ENCODE measurements at regions not wholly inside any gene's neighbourhood (a gene's known extent, or its start where the extent isn't known, plus 50 kb on each side); places are given as distances from the start of the nearest gene placed in this dataset.

DNA sequence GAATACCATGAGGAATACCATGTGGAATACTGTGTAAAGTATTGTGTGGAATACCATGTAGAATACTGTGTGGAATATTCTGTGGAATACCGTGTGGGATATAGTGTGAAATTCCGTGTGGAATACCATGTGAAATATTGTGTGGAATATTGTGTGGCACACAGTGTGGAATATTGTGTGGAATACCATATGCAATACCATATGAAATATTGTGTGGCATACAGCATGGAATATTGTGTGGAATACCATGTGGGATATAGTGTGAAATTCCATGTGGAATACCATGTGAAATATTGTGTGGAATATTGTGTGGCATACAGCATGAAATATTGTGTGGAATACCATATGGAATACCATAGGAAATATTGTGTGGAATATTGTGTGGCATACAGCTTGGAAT, 135.1 kb upstream of the CHST15 start:
- peak overlapping the region; percentile 97 for H3K27ac Mint-ChIP-seq
- ATAC-seq (replicated peaks) (no peak), DNase-seq (no peak)
- peaks cover 2 to 11% of the 10 kb centered on the region in 2 donors for H3K36me3 Mint-ChIP-seq
- H3K4me3 Mint-ChIP-seq, result peak overlapping the region in 1 of 2 donors; percentile 58
- peaks cover 5 to 9% of the 10 kb centered on the region in 2 donors for H3K27me3 Mint-ChIP-seq
- peaks cover 18% of the 10 kb centered on the region in 2 donors for H3K4me1 Mint-ChIP-seq
- H3K9me3 Mint-ChIP-seq, result peaks cover 20 to 25% of the 10 kb centered on the region in 2 donors

DNA sequence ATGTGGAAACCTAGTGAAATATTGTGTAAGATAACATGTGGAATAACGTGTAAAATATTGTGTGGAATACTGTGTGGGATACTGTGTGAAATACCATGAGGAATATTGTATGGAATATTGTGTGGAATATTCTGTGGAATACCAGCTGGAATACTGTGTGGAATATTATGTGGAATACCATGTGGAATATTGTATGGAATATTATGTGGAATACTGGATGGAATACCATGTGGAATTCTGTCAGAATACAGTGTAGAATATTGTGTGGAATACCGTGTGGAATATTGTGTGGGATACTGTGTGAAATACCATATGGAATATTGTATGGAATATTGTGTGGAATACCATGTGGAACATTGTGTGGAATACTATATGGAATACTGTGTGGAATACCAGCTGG, 134.6 kb upstream of the CHST15 start:
- Mint-ChIP-seq H3K27ac (peak overlapping the region; percentile 97), H3K4me3 (peak overlapping the region in 1 of 2 donors; percentile 63), H3K4me1 (peaks cover 19 to 21% of the 10 kb centered on the region in 2 donors)

DNA sequence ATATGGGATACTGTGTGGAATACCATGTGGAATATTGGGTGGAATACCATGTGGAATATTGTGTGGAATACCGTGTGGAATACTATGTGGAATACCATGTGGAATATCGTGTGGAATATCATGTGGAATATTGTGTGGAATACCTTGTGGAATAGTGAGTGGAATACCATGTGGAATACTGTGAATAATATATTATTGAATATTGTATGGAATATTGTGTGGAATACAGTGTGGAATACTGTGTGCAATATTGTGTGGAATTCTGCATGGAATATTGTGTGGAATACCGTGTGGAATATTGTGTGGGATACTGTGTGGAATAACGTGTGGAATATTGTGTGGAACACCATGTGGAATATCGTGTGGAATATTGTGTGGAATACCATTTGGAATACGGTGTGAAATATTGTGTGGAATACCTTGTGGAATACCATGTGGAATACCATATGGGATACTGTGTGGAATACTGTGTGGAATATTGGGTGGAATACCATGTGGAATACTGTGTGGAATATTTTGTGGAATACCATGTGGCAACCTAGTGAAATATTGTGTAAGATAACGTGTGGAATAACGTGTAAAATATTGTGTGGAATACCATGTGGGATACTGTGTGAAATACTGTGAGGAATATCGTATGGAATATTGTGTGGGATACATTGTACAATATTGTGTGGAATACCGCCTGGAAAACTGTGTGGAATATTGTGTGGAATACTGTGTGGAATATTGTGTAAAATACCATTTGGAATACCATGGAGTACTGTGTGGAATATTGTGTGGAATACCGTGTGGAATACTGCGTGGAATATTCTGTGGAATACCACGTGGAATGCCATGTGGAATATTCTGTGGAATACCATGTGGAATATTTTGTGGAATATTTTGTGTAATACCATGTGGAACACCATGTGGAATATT, 133.9 kb upstream of the CHST15 start:
- ATAC-seq (replicated peaks) (no peak), DNase-seq (no peak)
- peaks cover 20 to 25% of the 10 kb centered on the region in 2 donors for H3K9me3 Mint-ChIP-seq
- H3K4me3 Mint-ChIP-seq, result peak overlapping the region; percentile 20 to 63
- H3K36me3 Mint-ChIP-seq, result peaks cover 2 to 11% of the 10 kb centered on the region in 2 donors
- peaks cover 24 to 27% of the 10 kb centered on the region in 2 donors for H3K4me1 Mint-ChIP-seq
- H3K27ac Mint-ChIP-seq, result peak overlapping the region; percentile 97
- H3K27me3 Mint-ChIP-seq, result peaks cover 5 to 9% of the 10 kb centered on the region in 2 donors

More for the DNA sequence above, 134.6 kb upstream of the CHST15 start:
- no peak for DNase-seq
- Mint-ChIP-seq H3K9me3 (peaks cover 20 to 25% of the 10 kb centered on the region in 2 donors), H3K27me3 (peaks cover 5 to 9% of the 10 kb centered on the region in 2 donors), H3K36me3 (peaks cover 2 to 11% of the 10 kb centered on the region in 2 donors)
- no peak for ATAC-seq (replicated peaks)

DNA sequence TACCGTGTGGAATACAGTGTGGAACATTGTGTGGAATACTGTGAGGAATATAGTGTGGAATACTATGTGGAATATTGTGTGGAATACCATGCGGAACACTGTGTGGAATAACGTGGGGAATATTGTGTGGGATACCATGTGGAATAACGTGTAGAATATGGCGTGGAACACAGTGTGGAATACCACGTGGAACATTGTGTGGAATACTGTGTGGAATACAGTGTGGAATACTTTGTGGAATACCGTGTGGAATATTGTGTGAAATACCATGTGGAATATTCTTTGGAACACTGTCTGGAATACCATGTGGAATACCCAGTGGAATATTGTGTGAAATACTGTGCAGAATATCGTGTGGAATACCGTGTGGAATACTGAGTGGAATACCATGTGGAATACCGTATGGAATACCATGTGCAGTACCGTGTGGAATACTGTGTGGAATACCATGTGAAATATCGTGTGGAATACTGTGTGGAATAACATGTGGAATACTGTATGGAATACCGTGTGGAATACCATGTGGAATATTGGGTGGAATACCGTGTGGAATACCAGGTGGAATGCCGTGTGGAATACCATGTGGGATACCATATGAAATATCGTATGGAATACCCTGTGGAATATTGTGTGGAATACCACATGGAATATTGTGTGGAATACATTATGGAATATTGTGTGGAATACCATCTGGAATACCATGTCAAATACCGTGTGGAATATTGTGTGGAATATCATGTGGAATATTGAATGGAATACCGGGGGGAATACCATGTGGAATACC, 133.1 kb upstream of the CHST15 start:
- Mint-ChIP-seq H3K9me3 (peaks cover 20 to 25% of the 10 kb centered on the region in 2 donors), H3K27me3 (peaks cover 5 to 9% of the 10 kb centered on the region in 2 donors), H3K4me1 (peaks cover 33 to 36% of the 10 kb centered on the region in 2 donors), H3K36me3 (peaks cover 2 to 11% of the 10 kb centered on the region in 2 donors), H3K4me3 (peak overlapping the region in 1 of 2 donors; percentile 81), H3K27ac (peak overlapping the region; percentile 97)
- no peak for ATAC-seq (replicated peaks)
- no peak for DNase-seq

DNA sequence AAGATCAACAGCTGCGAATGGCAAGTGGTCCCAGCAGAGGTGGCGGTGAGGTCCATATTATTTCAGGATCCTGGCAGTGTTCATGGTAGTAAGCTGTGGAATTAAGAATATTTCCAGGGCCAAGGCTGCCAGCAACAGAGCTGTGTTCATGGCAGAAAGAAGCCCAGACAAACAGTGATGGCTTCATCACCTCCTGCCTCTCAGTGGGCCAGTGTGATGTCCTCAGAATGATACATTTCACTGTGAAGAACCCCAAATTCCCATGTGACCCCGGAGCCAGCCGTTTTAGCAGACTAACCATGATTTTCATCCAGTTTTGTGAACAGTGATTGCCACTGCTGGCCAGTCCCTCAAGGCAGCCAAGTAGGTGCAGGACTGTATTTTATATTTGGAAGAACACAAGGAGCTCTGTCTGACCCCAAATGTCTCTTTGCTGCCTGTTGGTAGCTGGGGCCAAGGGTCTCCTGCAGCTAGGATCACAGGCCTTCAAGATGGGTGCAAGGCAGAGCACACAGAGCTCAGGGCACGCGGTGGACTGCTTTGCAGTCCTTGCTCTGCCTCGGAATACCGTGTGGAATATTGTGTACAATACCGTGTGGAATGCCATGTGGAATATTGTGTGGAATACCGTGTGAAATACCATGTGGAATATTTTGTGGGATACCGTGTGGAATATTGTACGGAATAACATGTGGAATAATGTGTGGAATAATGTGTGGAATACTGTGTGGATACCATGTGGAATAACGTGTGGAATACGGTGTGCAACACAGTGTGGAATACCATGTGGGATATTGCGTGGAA, 132.3 kb upstream of the CHST15 start:
- peak overlapping the region; percentile 97 for H3K27ac Mint-ChIP-seq
- H3K4me3 Mint-ChIP-seq, result peak overlapping the region; percentile 47 to 81
- peak; percentile 48 for DNase-seq
- H3K9me3 Mint-ChIP-seq, result peaks cover 17 to 22% of the 10 kb centered on the region in 2 donors
- peaks cover 2 to 6% of the 10 kb centered on the region in 2 donors for H3K36me3 Mint-ChIP-seq
- peaks cover 4 to 5% of the 10 kb centered on the region in 2 donors for H3K27me3 Mint-ChIP-seq
- ATAC-seq (replicated peaks), result peak; percentile 60 to 69
- H3K4me1 Mint-ChIP-seq, result peaks cover 36 to 41% of the 10 kb centered on the region in 2 donors

DNA sequence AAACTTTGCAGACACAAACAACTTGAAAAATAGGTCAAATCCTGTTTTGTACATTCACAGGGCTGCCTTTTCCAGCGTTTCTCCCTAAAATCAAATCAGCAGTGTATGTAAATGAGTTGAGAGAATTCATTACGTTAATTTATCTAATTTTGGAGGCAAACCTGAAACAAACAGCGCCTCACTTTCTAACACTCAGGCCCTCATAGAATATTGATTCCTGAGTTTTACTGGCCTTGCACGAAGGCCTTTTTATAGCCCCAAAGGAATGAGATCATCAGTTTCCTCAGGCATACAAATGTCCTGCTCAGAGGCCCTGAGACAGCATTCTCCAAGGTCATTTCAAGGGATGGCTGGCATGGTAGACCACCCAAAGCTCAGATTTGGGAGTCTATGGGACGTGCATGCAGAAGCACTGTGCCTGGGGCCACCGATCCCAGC, 131.7 kb upstream of the CHST15 start:
- peaks cover 4 to 5% of the 10 kb centered on the region in 2 donors for H3K27me3 Mint-ChIP-seq
- peaks cover 2 to 5% of the 10 kb centered on the region in 2 donors for H3K36me3 Mint-ChIP-seq
- H3K4me3 Mint-ChIP-seq, result no peak overlapping the region
- no peak overlapping the region for H3K27ac Mint-ChIP-seq
- peaks cover 41% of the 10 kb centered on the region in 2 donors for H3K4me1 Mint-ChIP-seq
- peak in 1 of 2 donors; percentile 1 for ATAC-seq (replicated peaks)
- DNase-seq, result no peak
- peaks cover 14 to 22% of the 10 kb centered on the region in 2 donors for H3K9me3 Mint-ChIP-seq

DNA sequence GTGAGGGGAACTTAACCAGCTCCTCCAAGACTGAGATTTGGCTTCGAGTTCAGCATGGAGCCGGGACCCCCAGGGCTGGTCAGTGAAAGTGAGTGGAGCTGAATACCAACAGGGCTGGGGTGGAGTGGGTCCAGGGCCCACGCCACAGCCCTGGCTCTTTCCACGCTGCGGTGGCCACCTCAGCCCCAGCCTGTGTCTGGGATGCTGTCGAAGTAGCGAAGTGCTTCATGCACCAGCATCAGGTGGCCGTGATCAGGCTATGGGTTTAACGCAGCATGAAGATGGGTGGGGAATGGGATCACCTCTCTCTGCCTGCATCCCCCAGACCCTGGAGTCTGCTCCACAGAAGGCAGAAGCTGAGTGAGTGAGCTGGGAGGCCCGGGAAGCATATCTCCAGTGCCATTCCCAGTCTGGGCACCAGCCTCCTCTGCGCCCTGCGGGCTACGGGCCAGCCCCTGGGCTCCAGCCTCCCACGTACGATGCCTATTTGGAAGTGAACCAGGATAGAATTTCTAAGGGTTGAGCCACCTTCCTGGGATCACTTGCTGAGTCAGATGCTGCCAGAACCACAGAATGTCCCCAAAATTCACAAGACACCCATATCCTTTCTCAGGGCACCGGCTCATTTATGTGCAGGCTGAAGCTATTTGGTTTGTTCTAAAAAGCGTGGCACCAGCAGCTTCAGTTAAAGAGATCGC, 131.1 kb upstream of the CHST15 start:
- Mint-ChIP-seq H3K36me3 (peaks cover 2 to 5% of the 10 kb centered on the region in 2 donors), H3K9me3 (peaks cover 11 to 22% of the 10 kb centered on the region in 2 donors), H3K27me3 (peaks cover 4 to 5% of the 10 kb centered on the region in 2 donors), H3K4me1 (peaks cover 42 to 46% of the 10 kb centered on the region in 2 donors), H3K4me3 (no peak overlapping the region), H3K27ac (no peak overlapping the region)
- ATAC-seq (replicated peaks) (no peak), DNase-seq (no peak)

DNA sequence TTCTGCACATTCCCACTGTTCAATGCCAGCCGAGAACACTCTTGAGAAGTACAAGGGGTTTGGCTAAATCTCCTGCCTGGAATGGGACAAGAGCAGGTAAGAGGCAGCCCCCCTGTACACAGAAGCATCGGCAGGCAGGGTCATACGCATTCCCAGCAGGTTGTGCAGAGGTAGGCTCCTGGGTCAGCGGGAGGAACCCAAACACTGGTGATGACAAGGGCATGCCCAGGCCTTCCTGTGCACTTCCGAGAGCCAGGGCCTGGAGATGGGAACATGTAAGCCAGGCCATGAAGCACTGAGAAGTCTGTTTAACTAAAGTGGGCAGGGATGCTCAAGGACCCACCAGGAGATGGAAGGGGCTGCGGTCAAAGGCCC, 130.3 kb upstream of the CHST15 start:
- peaks cover 6 to 22% of the 10 kb centered on the region in 2 donors for H3K9me3 Mint-ChIP-seq
- no peak overlapping the region for H3K27ac Mint-ChIP-seq
- no peak overlapping the region for H3K4me3 Mint-ChIP-seq

GRCh38 chr10:124222988-124223710, 129.8 kb upstream of the CHST15 start:
- peaks cover 43 to 46% of the 10 kb centered on the region in 2 donors for H3K4me1 Mint-ChIP-seq
- H3K4me3 Mint-ChIP-seq, result no peak overlapping the region
- DNase-seq (no peak), ATAC-seq (replicated peaks) (no peak)
- peaks cover 2 to 5% of the 10 kb centered on the region in 2 donors for H3K36me3 Mint-ChIP-seq
- no peak overlapping the region for H3K27ac Mint-ChIP-seq
- H3K9me3 Mint-ChIP-seq, result peaks cover 6 to 22% of the 10 kb centered on the region in 2 donors
- peaks cover 4 to 5% of the 10 kb centered on the region in 2 donors for H3K27me3 Mint-ChIP-seq

More for the DNA sequence above, 130.3 kb upstream of the CHST15 start:
- peaks cover 2 to 5% of the 10 kb centered on the region in 2 donors for H3K36me3 Mint-ChIP-seq
- H3K27me3 Mint-ChIP-seq, result peaks cover 4 to 5% of the 10 kb centered on the region in 2 donors
- ATAC-seq (replicated peaks) (no peak), DNase-seq (no peak)
- H3K4me1 Mint-ChIP-seq, result peaks cover 43 to 46% of the 10 kb centered on the region in 2 donors

GRCh38 chr10:124222318-124222987, 129.1 kb upstream of the CHST15 start:
- DNase-seq, result no peak
- ATAC-seq (replicated peaks), result peak; percentile 0 to 10
- Mint-ChIP-seq H3K4me1 (peaks cover 42 to 46% of the 10 kb centered on the region in 2 donors), H3K27ac (peak overlapping the region; percentile 87), H3K36me3 (peaks cover 2 to 5% of the 10 kb centered on the region in 2 donors), H3K9me3 (peaks cover 3 to 17% of the 10 kb centered on the region in 2 donors), H3K27me3 (peaks cover 4 to 9% of the 10 kb centered on the region in 2 donors), H3K4me3 (peak overlapping the region; percentile 73 to 80)

GRCh38 chr10:124221356-124222317, 128.2 kb upstream of the CHST15 start:
- Mint-ChIP-seq H3K9me3 (peaks cover 2 to 9% of the 10 kb centered on the region in 2 donors), H3K27ac (peak overlapping the region; percentile 87), H3K36me3 (peaks cover 2 to 5% of the 10 kb centered on the region in 2 donors), H3K4me3 (peak overlapping the region; percentile 73 to 80), H3K4me1 (peaks cover 40 to 50% of the 10 kb centered on the region in 2 donors), H3K27me3 (peaks cover 7 to 17% of the 10 kb centered on the region in 2 donors)
- ATAC-seq (replicated peaks) (peak; percentile 72 to 76), DNase-seq (peak; percentile 58)
